HG03066 (cell line): ENCODE measurements at regions not wholly inside any gene's neighbourhood (a gene's known extent, or its start where the extent isn't known, plus 50 kb on each side); places are given as distances from the start of the nearest gene placed in this dataset.

ENCODE experiments used
- ATAC-seq: cut with Tn5 transposase; IDR thresholded peaks from one replicate; pipeline ENCODE4 v1.9.1; 2021; ENCODE audit warnings: low read depth; ENCODE audit not compliant: unreplicated experiment

GRCh38 chr2:76584474-76584873 is 873.8 kb upstream of the GCFC2 start:
- no peak for ATAC-seq

- no peak for ATAC-seq
Measured at GRCh38 chr2:76579911-76580310, 869.2 kb upstream of the GCFC2 start.

GRCh38 chr2:76572981-76573380 is 862.3 kb upstream of the GCFC2 start:
- no peak for ATAC-seq

GRCh38 chr2:76569819-76570218 is 859.1 kb upstream of the GCFC2 start:
- ATAC-seq = no peak

GRCh38 chr2:76567478-76567877 is 856.8 kb upstream of the GCFC2 start:
- ATAC-seq = no peak

- no peak for ATAC-seq
Measured at GRCh38 chr2:76564734-76565133, 854.0 kb upstream of the GCFC2 start.

- ATAC-seq = no peak
Measured at GRCh38 chr2:76563730-76564129, 853.0 kb upstream of the GCFC2 start.

GRCh38 chr2:76558157-76558556 is 847.4 kb upstream of the GCFC2 start:
- ATAC-seq = no peak

- ATAC-seq = no peak
Measured at GRCh38 chr2:76556018-76556417, 845.3 kb upstream of the GCFC2 start.

GRCh38 chr2:76546207-76546606 is 835.5 kb upstream of the GCFC2 start:
- ATAC-seq = no peak

GRCh38 chr2:76544901-76545300 is 834.2 kb upstream of the GCFC2 start:
- ATAC-seq = no peak

- ATAC-seq = no peak
Measured at GRCh38 chr2:76517574-76517909, 806.8 kb upstream of the GCFC2 start.

GRCh38 chr2:76516861-76517573 is 806.3 kb upstream of the GCFC2 start:
- no peak for ATAC-seq

GRCh38 chr2:76512201-76512820 is 801.6 kb upstream of the GCFC2 start:
- ATAC-seq = no peak

GRCh38 chr2:76506538-76506937 is 795.8 kb upstream of the GCFC2 start:
- ATAC-seq = no peak

GRCh38 chr2:76501641-76502040 is 790.9 kb upstream of the GCFC2 start:
- no peak for ATAC-seq

GRCh38 chr2:76498360-76498759 is 787.6 kb upstream of the GCFC2 start:
- no peak for ATAC-seq

- ATAC-seq = no peak
Measured at GRCh38 chr2:76491503-76491902, 780.8 kb upstream of the GCFC2 start.

- ATAC-seq = no peak
Measured at GRCh38 chr2:76478266-76479035, 767.7 kb upstream of the GCFC2 start.

- no peak for ATAC-seq
Measured at GRCh38 chr2:76472946-76473345, 762.2 kb upstream of the GCFC2 start.

GRCh38 chr2:76469066-76469465 is 758.4 kb upstream of the GCFC2 start:
- ATAC-seq = no peak

- ATAC-seq = no peak
Measured at GRCh38 chr2:76467326-76467725, 756.6 kb upstream of the GCFC2 start.
